Panc1 (cell line): ENCODE measurements at regions not wholly inside any gene's neighbourhood (a gene's known extent, or its start where the extent isn't known, plus 50 kb on each side); places are given as distances from the start of the nearest gene placed in this dataset.

Experiments
- ATAC-seq: fragments of 200-7000 bp; cut with Tn5 transposase; 2 replicates; pipeline ENCODE4 v1.9.1; 2020; ENCODE audit warnings: mild to moderate bottlenecking, moderate library complexity
- BruUV-seq: library from RNA; stranded (reverse); fragments of 400-500 nt; replicated peaks from 2 replicates; lab custom pipeline; 2021; lab: Mats Ljungman, UMichigan
- CTCF ChIA-PET: fragments of 300-600 bp; sonication (Branson Sonifier 250); formaldehyde crosslinking; loops from one replicate; lab custom pipeline; 2022; ENCODE audit warnings: antibody characterized with exemption; lab: Charles Lee
- POLR2A ChIA-PET: fragments of 300-600 bp; sonication (Branson Sonifier 250); formaldehyde crosslinking; loops from one replicate; lab custom pipeline; 2022; ENCODE audit warnings: antibody characterized with exemption; lab: Charles Lee
- DNase-seq: peaks from one replicate; pipeline ENCODE4 v3.0.0-alpha.2; 2010; ENCODE audit warnings: low read depth, low spot score
- H3K27ac ChIP-seq: 2 replicates; pipeline ENCODE4 v1.5.1; 2011; ENCODE audit warnings: mild to moderate bottlenecking, low read length, inconsistent platforms
- H3K27me3 ChIP-seq: fragments of 200-500 bp; sonication (Bioruptor generic); 2 replicates; pipeline ENCODE4 v1.6.0; 2014; ENCODE audit warnings: low read length, inconsistent platforms; ENCODE audit not compliant: control insufficient read depth, insufficient read depth
- H3K36me3 ChIP-seq: fragments of 200-500 bp; sonication (Bioruptor generic); 2 replicates; pipeline ENCODE4 v1.5.1; 2014; ENCODE audit warnings: inconsistent platforms, mild to moderate bottlenecking, low read length, moderate library complexity; ENCODE audit not compliant: control insufficient read depth, insufficient read depth
- H3K4me1 ChIP-seq: 2 replicates; pipeline ENCODE4 v1.5.1; 2011; ENCODE audit warnings: inconsistent platforms, mild to moderate bottlenecking, low read length, moderate library complexity; ENCODE audit not compliant: control insufficient read depth, insufficient read depth
- H3K4me3 ChIP-seq, 2 experiments: 2 replicates each; pipeline ENCODE4 v1.5.1; 2011 to 2012; ENCODE audit warnings: low read depth in 2 of 2, low read length in 2 of 2, mild to moderate bottlenecking in 2 of 2, inconsistent platforms in 1 of 2, moderate library complexity in 1 of 2
- H3K9me3 ChIP-seq: fragments of 200-500 bp; sonication (Bioruptor generic); 2 replicates; pipeline ENCODE4 v1.5.1; 2014; ENCODE audit warnings: low read depth, mild to moderate bottlenecking, inconsistent platforms, low read length, moderate library complexity; ENCODE audit not compliant: control insufficient read depth, insufficient read depth
- CTCF ChIP-seq: fragments of 450-650 bp; IDR thresholded peaks from 2 replicates; pipeline ENCODE4 v1.5.1; 2017; ENCODE audit warnings: mild to moderate bottlenecking
- POLR2AphosphoS5 ChIP-seq: IDR thresholded peaks from 2 replicates; pipeline ENCODE4 v1.6.1; 2012; ENCODE audit warnings: mild to moderate bottlenecking, low read depth, low read length, moderate library complexity
- REST ChIP-seq, 2 experiments: IDR thresholded peaks; 2 replicates each; pipeline ENCODE4 v1.6.1; 2011 to 2012; ENCODE audit warnings: low read depth in 2 of 2, control low read depth in 1 of 2, low read length in 1 of 2, mild to moderate bottlenecking in 1 of 2, moderate library complexity in 1 of 2; ENCODE audit not compliant: insufficient read depth in 1 of 2
- SIN3A ChIP-seq: IDR thresholded peaks from 2 replicates; pipeline ENCODE4 v1.6.1; 2012; ENCODE audit warnings: low read depth, mild to moderate bottlenecking, low read length, moderate library complexity, borderline replicate concordance; ENCODE audit not compliant: insufficient read depth
- TCF7L2 ChIP-seq: IDR thresholded peaks from 2 replicates; pipeline ENCODE4 v1.6.1; 2011; ENCODE audit warnings: mild to moderate bottlenecking, low read depth, low read length, inconsistent platforms
- in situ Hi-C: cut with HindIII; loops from 2 replicates; pipeline ENCODE4 v1.10.0; 2016; ENCODE audit warnings: low sequenced_read_pairs, low pct_unique_long_range_greater_than_20kb
- intact Hi-C: fragments of 100-400 bp; cut with micrococcal nuclease; formaldehyde crosslinking; loops from one replicate; pipeline ENCODE4 v1.10.0; 2022; ENCODE audit not compliant: unreplicated experiment

- ChIA-PET CTCF (no interaction called here), POLR2A (interaction anchor here (0.5 kb wide), 1 partner anchor 1969 kb away, joined by 7 read pairs; no protein-coding TSS in a partner anchor)
- TF ChIP-seq SIN3A (no peak), TCF7L2 (no peak), REST (IDR thresholded peaks at IDR 0.05; ENCODE audit: insufficient read depth in 1 of 2, low read depth in 2 of 2, low read length in 1 of 2) (no peak), POLR2AphosphoS5 (no peak), CTCF (no peak)
- Histone ChIP-seq H3K4me1 (no peaks in the 10 kb centered on the region), H3K27ac (no peak overlapping the region), H3K4me3 (no peak overlapping the region), H3K27me3 (no peaks in the 10 kb centered on the region), H3K9me3 (no peaks in the 10 kb centered on the region; the same call in 1 of the 2 replicates), H3K36me3 (no peaks in the 10 kb centered on the region)
- BruUV-seq, result no TSS peak
- no peak for ATAC-seq
- in situ Hi-C loops, result no loop called here
- DNase-seq, result no peak
- intact Hi-C loops, result no loop called here
These were observed 249.9 kb downstream of the NPR3 start for GRCh38 chr5:32961059-32961415.

- H3K36me3 ChIP-seq, result no peaks in the 10 kb centered on the region
- DNase-seq, result no peak
- no peak overlapping the region for H3K4me3 ChIP-seq
- no peaks in the 10 kb centered on the region for H3K4me1 ChIP-seq
- H3K27me3 ChIP-seq, result no peaks in the 10 kb centered on the region
- intact Hi-C loops, result no loop called here
- ChIA-PET CTCF (no interaction called here), POLR2A (no interaction called here)
- ATAC-seq, result no peak
- no peaks in the 10 kb centered on the region for H3K9me3 ChIP-seq
- BruUV-seq, result no TSS peak
- no peak overlapping the region for H3K27ac ChIP-seq
- in situ Hi-C loops, result no loop called here
- no peak for TF ChIP-seq TCF7L2
- no peak for TF ChIP-seq REST (IDR thresholded peaks at IDR 0.05; ENCODE audit: insufficient read depth in 1 of 2, low read depth in 2 of 2, low read length in 1 of 2)
- TF ChIP-seq CTCF, result no peak
- TF ChIP-seq POLR2AphosphoS5, result no peak
- no peak for TF ChIP-seq SIN3A
These were observed 253.1 kb downstream of the NPR3 start for GRCh38 chr5:32964261-32964660.
